ENCODE measurements at regions not wholly inside any gene's neighbourhood (a gene's known extent, or its start where the extent isn't known, plus 50 kb on each side); places are given as distances from the start of the nearest gene placed in this dataset.

DNA sequence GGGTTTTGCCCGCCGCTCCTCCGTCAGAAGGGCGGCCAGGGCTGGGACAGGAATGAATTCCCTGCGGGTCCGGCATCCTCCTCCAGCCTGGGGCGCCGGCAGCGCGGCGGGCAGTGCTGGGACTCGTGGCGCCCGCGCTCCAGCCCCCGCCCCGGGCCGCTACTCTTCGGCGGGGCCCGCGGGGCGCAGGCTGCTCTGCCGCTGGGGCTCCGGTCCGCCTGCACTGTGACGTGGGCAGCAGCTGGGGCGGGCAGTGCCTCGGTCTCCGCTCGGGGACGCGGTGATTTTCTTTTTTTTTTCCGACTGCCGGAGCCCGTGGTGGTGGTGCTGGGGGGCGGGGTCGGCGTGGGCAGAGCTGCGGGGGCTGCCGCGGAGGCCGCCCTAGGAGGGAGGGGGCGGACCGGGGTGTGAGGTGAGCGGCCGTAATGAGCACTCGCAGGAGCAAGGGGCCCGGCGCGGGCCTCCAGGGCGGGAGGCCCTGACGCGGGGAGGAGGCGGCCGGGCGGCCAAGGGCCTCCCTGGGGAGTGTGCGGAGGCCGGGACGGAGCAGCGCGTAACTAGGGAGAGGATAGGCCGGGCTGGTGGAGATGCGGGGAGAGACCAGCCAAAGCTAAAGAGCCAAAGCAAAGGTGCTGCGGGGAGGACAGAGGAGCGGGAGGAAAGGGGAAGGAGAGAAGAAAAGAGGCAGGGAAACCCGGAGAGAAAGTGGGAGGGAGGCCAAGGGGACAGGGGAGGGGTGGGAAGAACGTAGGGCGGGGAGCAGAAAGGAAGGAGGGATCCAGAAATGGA lies 73.3 kb upstream of the ZBED5 start:
- no peak for TF ChIP-seq EZH2 (IDR thresholded peaks at IDR 0.05; ENCODE audit: insufficient read depth, poor library complexity, severe bottlenecking)
- TF ChIP-seq EZH2phosphoT487 (IDR thresholded peaks at IDR 0.05; ENCODE audit: insufficient read depth, low read depth), result no peak

Measured in GM23248 (cell line).